Loucy (cell line): ENCODE measurements at regions not wholly inside any gene's neighbourhood (a gene's known extent, or its start where the extent isn't known, plus 50 kb on each side); places are given as distances from the start of the nearest gene placed in this dataset.

Experiments used
- H2AFZ ChIP-seq: fragments of 200-600 bp; sonication (generic); 2 replicates; pipeline ENCODE4 v1.6.0; 2016; ENCODE audit warnings: antibody characterized with exemption, mild to moderate bottlenecking, low read length, moderate library complexity
- H3F3A ChIP-seq: fragments of 200-600 bp; 2 replicates; pipeline ENCODE4 v1.6.0; 2016; ENCODE audit warnings: antibody characterized with exemption, low read depth, mild to moderate bottlenecking
- H3K27me3 ChIP-seq: fragments of 200-600 bp; sonication (generic); 2 replicates; pipeline ENCODE4 v1.6.1; 2014; ENCODE audit warnings: low read length, mild to moderate bottlenecking; ENCODE audit not compliant: insufficient read depth, poor library complexity, severe bottlenecking
- H3K36me3 ChIP-seq: fragments of 200-600 bp; sonication (generic); 2 replicates; pipeline ENCODE4 v1.6.1; 2016; ENCODE audit warnings: low read length; ENCODE audit not compliant: insufficient read depth
- H3K4me1 ChIP-seq: fragments of 200-600 bp; sonication (generic); 2 replicates; pipeline ENCODE4 v1.5.1; 2014; ENCODE audit warnings: low read length, mild to moderate bottlenecking; ENCODE audit not compliant: insufficient read depth, poor library complexity, severe bottlenecking
- H3K4me2 ChIP-seq: fragments of 200-600 bp; sonication (generic); 2 replicates; pipeline ENCODE4 v1.6.0; 2014; ENCODE audit warnings: antibody characterized with exemption, low read length, low read depth, mild to moderate bottlenecking; ENCODE audit not compliant: poor library complexity, severe bottlenecking
- H3K4me3 ChIP-seq: fragments of 200-600 bp; sonication (generic); 2 replicates; pipeline ENCODE4 v1.5.1; 2014; ENCODE audit warnings: low read length, mild to moderate bottlenecking, mixed read lengths; ENCODE audit not compliant: poor library complexity, severe bottlenecking
- H3K79me2 ChIP-seq: fragments of 200-600 bp; sonication (generic); 2 replicates; pipeline ENCODE4 v1.6.1; 2014; ENCODE audit warnings: low read length; ENCODE audit not compliant: insufficient read depth
- H3K9ac ChIP-seq: fragments of 200-600 bp; sonication (generic); 2 replicates; pipeline ENCODE4 v1.6.0; 2014; ENCODE audit warnings: mild to moderate bottlenecking, low read depth, low read length, moderate library complexity; ENCODE audit not compliant: poor library complexity, severe bottlenecking
- H3K9me2 ChIP-seq: fragments of 200-600 bp; sonication (generic); replicated peaks from 2 replicates; pipeline ENCODE4 v1.6.1; 2016; ENCODE audit warnings: low read depth, low read length, mixed read lengths
- H3K9me3 ChIP-seq: fragments of 200-600 bp; sonication (generic); 2 replicates; pipeline ENCODE4 v1.6.1; 2014; ENCODE audit warnings: mild to moderate bottlenecking, antibody characterized with exemption, low read length, low read depth; ENCODE audit not compliant: insufficient read depth
- H4K20me1 ChIP-seq: fragments of 200-600 bp; sonication (generic); 2 replicates; pipeline ENCODE4 v1.6.0; 2014; ENCODE audit warnings: antibody characterized with exemption, low read length, mild to moderate bottlenecking; ENCODE audit not compliant: insufficient read depth, poor library complexity, severe bottlenecking
- CTCF ChIP-seq: fragments of 200-600 bp; sonication (generic); conservative IDR thresholded peaks from 2 replicates; pipeline ENCODE4 v1.5.1; 2014; ENCODE audit warnings: mild to moderate bottlenecking, antibody characterized with exemption, low read length
- EZH2phosphoT487 ChIP-seq: fragments of 200-600 bp; IDR thresholded peaks from 2 replicates; pipeline ENCODE4 v1.6.1; 2018; ENCODE audit warnings: antibody characterized with exemption, mild to moderate bottlenecking, moderate library complexity, borderline replicate concordance

GRCh38 chr4:58491620-58492019, 1381.4 kb upstream of the IGFBP7 start:
- TF ChIP-seq EZH2phosphoT487 (no peak), CTCF (no peak)

GRCh38 chr4:58477950-58478349, 1367.8 kb upstream of the IGFBP7 start:
- no peak overlapping the region for H3K4me2 ChIP-seq
- H3K9me3 ChIP-seq, result no peaks in the 10 kb centered on the region
- no peak overlapping the region for H3K9ac ChIP-seq
- 0 out of 2 replicates have a peak, but pooled peaks cover 4% of the 10 kb centered on the region for H3K9me2 ChIP-seq
- no peak overlapping the region for H2AFZ ChIP-seq
- TF ChIP-seq CTCF, result no peak
- no peak for TF ChIP-seq EZH2phosphoT487
- H3K27me3 ChIP-seq, result no peaks in the 10 kb centered on the region
- no peaks in the 10 kb centered on the region for H3K4me1 ChIP-seq
- no peaks in the 10 kb centered on the region for H3K36me3 ChIP-seq
- no peaks in the 10 kb centered on the region for H4K20me1 ChIP-seq
- H3F3A ChIP-seq, result no peaks in the 10 kb centered on the region
- no peak overlapping the region for H3K4me3 ChIP-seq
- H3K79me2 ChIP-seq, result no peaks in the 10 kb centered on the region

More at GRCh38 chr4:58491620-58492019, 1381.4 kb upstream of the IGFBP7 start:
- H4K20me1 ChIP-seq, result no peaks in the 10 kb centered on the region
- H3K36me3 ChIP-seq, result no peaks in the 10 kb centered on the region
- H3F3A ChIP-seq, result no peaks in the 10 kb centered on the region
- H3K4me2 ChIP-seq, result no peak overlapping the region
- no peaks in the 10 kb centered on the region for H3K9me2 ChIP-seq
- no peak overlapping the region for H3K9ac ChIP-seq
- no peak overlapping the region for H3K4me3 ChIP-seq
- no peak overlapping the region for H2AFZ ChIP-seq
- no peaks in the 10 kb centered on the region for H3K9me3 ChIP-seq
- no peaks in the 10 kb centered on the region for H3K4me1 ChIP-seq
- no peaks in the 10 kb centered on the region for H3K79me2 ChIP-seq
- H3K27me3 ChIP-seq, result no peaks in the 10 kb centered on the region

GRCh38 chr4:58477513-58477912, 1367.3 kb upstream of the IGFBP7 start:
- H3K4me3 ChIP-seq, result no peak overlapping the region
- H3K9ac ChIP-seq, result no peak overlapping the region
- H3K9me2 ChIP-seq, result 0 out of 2 replicates have a peak, but pooled peaks cover 4% of the 10 kb centered on the region
- no peak overlapping the region for H3K4me2 ChIP-seq
- H3K36me3 ChIP-seq, result no peaks in the 10 kb centered on the region
- no peaks in the 10 kb centered on the region for H4K20me1 ChIP-seq
- H3F3A ChIP-seq, result no peaks in the 10 kb centered on the region
- no peak overlapping the region for H2AFZ ChIP-seq
- TF ChIP-seq EZH2phosphoT487 (no peak), CTCF (no peak)
- H3K79me2 ChIP-seq, result no peaks in the 10 kb centered on the region
- no peaks in the 10 kb centered on the region for H3K9me3 ChIP-seq
- no peaks in the 10 kb centered on the region for H3K27me3 ChIP-seq
- no peaks in the 10 kb centered on the region for H3K4me1 ChIP-seq
